Lower leg skin (tissue), 3 donors: ENCODE measurements at regions not wholly inside any gene's neighbourhood (a gene's known extent, or its start where the extent isn't known, plus 50 kb on each side); places are given as distances from the start of the nearest gene placed in this dataset.

Experiments used
- CTCF ChIP-seq, 3 donors: fragments of 450-650 bp; IDR thresholded peaks; one replicate each; pipeline ENCODE4 v1.5.1; 2016; ENCODE audit warnings: antibody characterized with exemption in 3 of 3, mild to moderate bottlenecking in 3 of 3, moderate library complexity in 2 of 3
- POLR2A ChIP-seq, 2 donors: fragments of 450-650 bp; IDR thresholded peaks; one replicate each; pipeline ENCODE4 v1.6.1; 2016 to 2017; ENCODE audit warnings: antibody characterized with exemption in 2 of 2, mild to moderate bottlenecking in 1 of 2, moderate library complexity in 1 of 2

- no peak for TF ChIP-seq CTCF (IDR thresholded peaks at IDR 0.05)
- no peak for TF ChIP-seq POLR2A (IDR thresholded peaks at IDR 0.05)
Observed at GRCh38 chr19:27717825-27718224, 1495.1 kb downstream of the UQCRFS1 start.
